IMR-90 (cell line): ENCODE measurements at regions not wholly inside any gene's neighbourhood (a gene's known extent, or its start where the extent isn't known, plus 50 kb on each side); places are given as distances from the start of the nearest gene placed in this dataset.

Experiments
- ATAC-seq: fragments of 200-7000 bp; cut with Tn5 transposase; 2 replicates; pipeline ENCODE4 v1.9.1; 2020; ENCODE audit warnings: low read depth, mild to moderate bottlenecking, moderate library complexity
- BruUV-seq: library from RNA; stranded (reverse); fragments of 400-500 nt; replicated peaks from 2 replicates; lab custom pipeline; 2021; lab: Mats Ljungman, UMichigan
- CTCF ChIA-PET: fragments of 300-600 bp; formaldehyde crosslinking; extraction: SDS; loops from one replicate; lab custom pipeline; 2021; ENCODE audit warnings: antibody characterized with exemption; lab: Yijun Ruan, JAX
- POLR2A ChIA-PET: fragments of 300-600 bp; sonication (Branson Sonifier 250); formaldehyde crosslinking; loops from one replicate; lab custom pipeline; 2022; ENCODE audit warnings: antibody characterized with exemption; ENCODE audit not compliant: unreplicated experiment; lab: Charles Lee
- DNase-seq: peaks from one replicate; pipeline ENCODE4 v3.0.0; 2013
- H2AFZ ChIP-seq: replicated peaks from 2 replicates; pipeline ENCODE3; 2013; ENCODE audit warnings: low read length, mild to moderate bottlenecking; ENCODE audit not compliant: poor library complexity
- H2AK5ac ChIP-seq: 2 replicates; pipeline ENCODE4 v1.6.1; 2013; ENCODE audit warnings: low read depth, low read length, inconsistent platforms
- H2AK9ac ChIP-seq: replicated peaks from 2 replicates; pipeline ENCODE3; 2013; ENCODE audit warnings: mild to moderate bottlenecking, low read depth, low read length, moderate library complexity; ENCODE audit not compliant: poor library complexity
- H2BK120ac ChIP-seq: 2 replicates; pipeline ENCODE4 v1.6.1; 2013; ENCODE audit warnings: low read depth, low read length, inconsistent platforms
- H2BK15ac ChIP-seq: 3 replicates; pipeline ENCODE4 v1.6.1; 2013; ENCODE audit warnings: low read depth, low read length, inconsistent platforms
- H2BK20ac ChIP-seq: 2 replicates; pipeline ENCODE4 v1.6.1; 2013; ENCODE audit warnings: low read depth, mild to moderate bottlenecking, inconsistent platforms, low read length, moderate library complexity
- H2BK5ac ChIP-seq: 2 replicates; pipeline ENCODE4 v1.6.1; 2013; ENCODE audit warnings: mild to moderate bottlenecking, low read depth, low read length, inconsistent platforms; ENCODE audit not compliant: poor library complexity, severe bottlenecking
- H3K14ac ChIP-seq: replicated peaks from 2 replicates; pipeline ENCODE4 v1.6.1; 2013; ENCODE audit warnings: low read depth, low read length, inconsistent platforms
- H3K18ac ChIP-seq: 2 replicates; pipeline ENCODE4 v1.6.1; 2013; ENCODE audit warnings: low read depth, low read length, control low read depth
- H3K23ac ChIP-seq: 2 replicates; pipeline ENCODE4 v1.6.1; 2013; ENCODE audit warnings: low read depth, low read length, inconsistent platforms
- H3K27ac ChIP-seq: 2 replicates; pipeline ENCODE4 v1.5.1; 2013; ENCODE audit warnings: mild to moderate bottlenecking, control low read depth, low read length; ENCODE audit not compliant: insufficient read depth
- H3K27me3 ChIP-seq: 2 replicates; pipeline ENCODE4 v1.6.1; 2013; ENCODE audit warnings: low read length; ENCODE audit not compliant: control insufficient read depth, insufficient read depth
- H3K36me3 ChIP-seq: 2 replicates; pipeline ENCODE4 v1.6.1; 2013; ENCODE audit warnings: low read length, mixed read lengths; ENCODE audit not compliant: control insufficient read depth, insufficient read depth
- H3K4ac ChIP-seq: 2 replicates; pipeline ENCODE4 v1.6.1; 2013; ENCODE audit warnings: low read depth, low read length, inconsistent platforms
- H3K4me1 ChIP-seq: 2 replicates; pipeline ENCODE4 v1.6.1; 2013; ENCODE audit warnings: low read length, mixed read lengths; ENCODE audit not compliant: control insufficient read depth, insufficient read depth
- H3K4me2 ChIP-seq: 2 replicates; pipeline ENCODE4 v1.6.1; 2013; ENCODE audit warnings: low read depth, mild to moderate bottlenecking, control low read depth, low read length, moderate library complexity
- H3K4me3 ChIP-seq: 2 replicates; pipeline ENCODE4 v1.5.1; 2013; ENCODE audit warnings: low read depth, mild to moderate bottlenecking, control low read depth, low read length, moderate library complexity; ENCODE audit not compliant: insufficient read depth
- H3K56ac ChIP-seq: 2 replicates; pipeline ENCODE4 v1.6.1; 2013; ENCODE audit warnings: low read length, inconsistent platforms; ENCODE audit not compliant: insufficient read depth; ENCODE audit errors: extremely low read depth
- H3K79me1 ChIP-seq, 2 experiments: 2 replicates each; pipeline ENCODE4 v1.6.1; 2013; ENCODE audit warnings: low read length in 2 of 2, inconsistent platforms in 1 of 2, low read depth in 1 of 2
- H3K9ac ChIP-seq: 2 replicates; pipeline ENCODE4 v1.6.1; 2013; ENCODE audit warnings: low read depth, low read length, control low read depth
- H3K9me1 ChIP-seq: 2 replicates; pipeline ENCODE4 v1.6.1; 2013; ENCODE audit warnings: low read length, inconsistent platforms; ENCODE audit not compliant: insufficient read depth
- H3K9me3 ChIP-seq: 2 replicates; pipeline ENCODE4 v1.6.1; 2013; ENCODE audit warnings: low read length; ENCODE audit not compliant: control insufficient read depth, insufficient read depth
- H4K20me1 ChIP-seq: 2 replicates; pipeline ENCODE4 v1.6.1; 2013; ENCODE audit warnings: low read length, inconsistent platforms; ENCODE audit not compliant: insufficient read depth
- H4K5ac ChIP-seq: 2 replicates; pipeline ENCODE4 v1.6.1; 2013; ENCODE audit warnings: mild to moderate bottlenecking, low read depth, low read length, control low read depth
- H4K8ac ChIP-seq, 2 experiments: 2 replicates each; pipeline ENCODE4 v1.6.1; 2013; ENCODE audit warnings: low read depth in 2 of 2, low read length in 2 of 2, control low read depth in 1 of 2, inconsistent platforms in 1 of 2
- H4K91ac ChIP-seq: 2 replicates; pipeline ENCODE4 v1.6.1; 2013; ENCODE audit warnings: low read depth, low read length, inconsistent platforms; ENCODE audit not compliant: insufficient read depth
- BHLHE40 ChIP-seq: fragments of 150-350 bp; IDR thresholded peaks from 2 replicates; pipeline ENCODE4 v1.6.1; 2016; ENCODE audit warnings: mild to moderate bottlenecking, low read depth, low read length
- CEBPB ChIP-seq: IDR thresholded peaks from 2 replicates; pipeline ENCODE4 v1.6.1; 2012; ENCODE audit warnings: low read depth, low read length, improper control_type of control experiment
- CTCF ChIP-seq: conservative IDR thresholded peaks from 2 replicates; pipeline ENCODE4 v1.5.1; 2012; ENCODE audit warnings: mild to moderate bottlenecking, low read depth, low read length, improper control_type of control experiment
- ELK1 ChIP-seq: fragments of 150-350 bp; IDR thresholded peaks from 2 replicates; pipeline ENCODE4 v1.6.1; 2016; ENCODE audit warnings: low read depth, mild to moderate bottlenecking, low read length, moderate library complexity, borderline replicate concordance
- FOS ChIP-seq: fragments of 150-350 bp; IDR thresholded peaks from 2 replicates; pipeline ENCODE4 v1.6.1; 2016; ENCODE audit warnings: low read depth, low read length
- MAFK ChIP-seq: IDR thresholded peaks from 2 replicates; pipeline ENCODE4 v1.6.1; 2012; ENCODE audit warnings: low read depth, low read length, improper control_type of control experiment
- MXI1 ChIP-seq: IDR thresholded peaks from 2 replicates; pipeline ENCODE4 v1.6.1; 2012; ENCODE audit warnings: low read depth, mild to moderate bottlenecking, low read length, moderate library complexity, borderline replicate concordance
- NFE2L2 ChIP-seq: fragments of 150-350 bp; IDR thresholded peaks from 2 replicates; pipeline ENCODE4 v1.6.1; 2016; ENCODE audit warnings: low read depth, mild to moderate bottlenecking, low read length
- RCOR1 ChIP-seq: IDR thresholded peaks from 2 replicates; pipeline ENCODE4 v1.6.1; 2012; ENCODE audit warnings: mild to moderate bottlenecking, low read length, improper control_type of control experiment; ENCODE audit not compliant: insufficient replicate concordance
- RFX5 ChIP-seq: IDR thresholded peaks from 2 replicates; pipeline ENCODE4 v1.8.0; 2012; ENCODE audit warnings: low read depth, mild to moderate bottlenecking, low read length, moderate library complexity
- SMC3 ChIP-seq: fragments of 150-350 bp; IDR thresholded peaks from 2 replicates; pipeline ENCODE4 v1.6.1; 2016; ENCODE audit warnings: low read depth, mild to moderate bottlenecking, antibody characterized with exemption, low read length, moderate library complexity
- dilution Hi-C: fragments of 300-500 bp; cut with HindIII; formaldehyde crosslinking; loops from one replicate; pipeline ENCODE4 v1.14.3; 2018; ENCODE audit warnings: low sequenced_read_pairs; ENCODE audit not compliant: unreplicated experiment
- in situ Hi-C: fragments of 300-500 bp; cut with MboI; formaldehyde crosslinking; loops from 3 replicates; pipeline ENCODE4 v1.14.3; 2019; ENCODE audit warnings: low sequenced_read_pairs, inconsistent platforms, mixed read lengths
- intact Hi-C: fragments of 100-400 bp; cut with micrococcal nuclease; formaldehyde crosslinking; loops from 2 replicates; pipeline ENCODE4 v1.10.0; 2022

- H2BK120ac ChIP-seq = no peak overlapping the region
- DNase-seq = no peak
- no peak overlapping the region for H2BK5ac ChIP-seq
- H3K79me1 ChIP-seq = no peaks in the 10 kb centered on the region
- no peak overlapping the region for H2BK15ac ChIP-seq
- H4K91ac ChIP-seq = no peak overlapping the region
- H3K36me3 ChIP-seq = no peaks in the 10 kb centered on the region
- peaks cover 3% of the 10 kb centered on the region; the same call in 1 of the 2 replicates for H3K4me1 ChIP-seq
- H4K8ac ChIP-seq = no peak overlapping the region
- BruUV-seq = no TSS peak
- H3K4me3 ChIP-seq = no peak overlapping the region
- TF ChIP-seq FOS (no peak), RCOR1 (no peak), MXI1 (no peak), NFE2L2 (no peak), RFX5 (no peak), ELK1 (no peak), BHLHE40 (no peak), MAFK (no peak), CEBPB (no peak), CTCF (no peak), SMC3 (no peak)
- H3K9me1 ChIP-seq = no peaks in the 10 kb centered on the region
- dilution Hi-C loops (no loop called here), intact Hi-C loops (no loop called here), in situ Hi-C loops (no loop called here)
- H3K4me2 ChIP-seq = no peak overlapping the region
- no peak overlapping the region for H3K4ac ChIP-seq
- no peak overlapping the region for H4K5ac ChIP-seq
- no peak overlapping the region for H3K14ac ChIP-seq
- POLR2A ChIA-PET = no interaction called here
- no peak overlapping the region for H3K18ac ChIP-seq
- H3K23ac ChIP-seq = no peak overlapping the region
- no peaks in the 10 kb centered on the region for H3K27me3 ChIP-seq
- H3K56ac ChIP-seq = no peak overlapping the region
- H4K20me1 ChIP-seq = no peaks in the 10 kb centered on the region
- no peak overlapping the region for H2AK9ac ChIP-seq
- H3K9ac ChIP-seq = no peak overlapping the region
- H2AK5ac ChIP-seq = no peak overlapping the region
- CTCF ChIA-PET = no interaction called here
- H3K9me3 ChIP-seq = no peaks in the 10 kb centered on the region
- H3K27ac ChIP-seq = no peak overlapping the region
- no peak overlapping the region for H2AFZ ChIP-seq
- H2BK20ac ChIP-seq = no peak overlapping the region
- ATAC-seq = no peak
These were observed 165.4 kb downstream of the PAWR start for GRCh38 chr12:79525357-79525756.
